T follicular helper cell (primary cell): ENCODE measurements at regions not wholly inside any gene's neighbourhood (a gene's known extent, or its start where the extent isn't known, plus 50 kb on each side); places are given as distances from the start of the nearest gene placed in this dataset.
"Not testable (repeated sequence)": the region's sequence is repeated elsewhere in the genome, so short reads cannot be mapped to it uniquely, and the experiment has no call there.

ENCODE experiments used
- DNase-seq: peaks from one replicate; pipeline ENCODE4 v3.0.0-alpha.2; 2020; ENCODE audit warnings: low read depth

- DNase-seq = no peak
Measured at GRCh38 chr5:125421006-125421405, 674.6 kb upstream of the ZNF608 start.

- DNase-seq = no peak
Measured at GRCh38 chr5:125422342-125422741, 675.9 kb upstream of the ZNF608 start.

- DNase-seq = no peak
Measured at GRCh38 chr5:125424402-125425141, 678.1 kb upstream of the ZNF608 start.

GRCh38 chr5:125429498-125429897 lies 683.1 kb upstream of the ZNF608 start:
- DNase-seq = no peak

GRCh38 chr5:125433457-125433856 lies 687.0 kb upstream of the ZNF608 start:
- no peak for DNase-seq

GRCh38 chr5:125439243-125439642 lies 692.8 kb upstream of the ZNF608 start:
- DNase-seq = no peak

- DNase-seq = no peak
Measured at GRCh38 chr5:125440905-125441304, 694.5 kb upstream of the ZNF608 start.

- DNase-seq = no peak
Measured at GRCh38 chr5:125446986-125447385, 700.5 kb upstream of the ZNF608 start.

- DNase-seq = no peak
Measured at GRCh38 chr5:125450771-125451170, 704.3 kb upstream of the ZNF608 start.

- DNase-seq = no peak
Measured at GRCh38 chr5:125451622-125452021, 705.2 kb upstream of the ZNF608 start.

GRCh38 chr5:125452991-125453390 lies 706.6 kb upstream of the ZNF608 start:
- no peak for DNase-seq

GRCh38 chr5:125455041-125455440 lies 708.6 kb upstream of the ZNF608 start:
- DNase-seq = no peak

GRCh38 chr5:125456005-125456404 lies 709.6 kb upstream of the ZNF608 start:
- not testable (repeated sequence) for DNase-seq

- no peak for DNase-seq
Measured at GRCh38 chr5:125457617-125458016, 711.2 kb upstream of the ZNF608 start.

GRCh38 chr5:125458949-125459348 lies 712.5 kb upstream of the ZNF608 start:
- not testable (repeated sequence) for DNase-seq

- DNase-seq = no peak
Measured at GRCh38 chr5:125461641-125462072, 715.2 kb upstream of the ZNF608 start.

GRCh38 chr5:125463466-125464092 lies 717.1 kb upstream of the ZNF608 start:
- no peak for DNase-seq

- DNase-seq = no peak
Measured at GRCh38 chr5:125464847-125465432, 718.5 kb upstream of the ZNF608 start.

- DNase-seq = no peak
Measured at GRCh38 chr5:125465703-125466102, 719.3 kb upstream of the ZNF608 start.

- no peak for DNase-seq
Measured at GRCh38 chr5:125467222-125467621, 720.8 kb upstream of the ZNF608 start.

GRCh38 chr5:125470280-125470902 lies 724.0 kb upstream of the ZNF608 start:
- DNase-seq = no peak

- DNase-seq = no peak
Measured at GRCh38 chr5:125476901-125477585, 730.6 kb upstream of the ZNF608 start.
